Endothelial cell (in vitro differentiated cells): ENCODE measurements at regions not wholly inside any gene's neighbourhood (a gene's known extent, or its start where the extent isn't known, plus 50 kb on each side); places are given as distances from the start of the nearest gene placed in this dataset.

Source experiments
- DNase-seq: peaks from one replicate; pipeline ENCODE4 v3.0.0; 2021; ENCODE audit warnings: low spot score
- H3K27ac Mint-ChIP-seq: one replicate; pipeline ENCODE4 v1.8.0; 2021; ENCODE audit warnings: mixed read lengths, inconsistent platforms; ENCODE audit not compliant: unreplicated experiment
- H3K27me3 Mint-ChIP-seq: one replicate; pipeline ENCODE4 v1.8.0; 2021; ENCODE audit warnings: mild to moderate bottlenecking, moderate library complexity, mixed read lengths, inconsistent platforms; ENCODE audit not compliant: unreplicated experiment
- H3K36me3 Mint-ChIP-seq: one replicate; pipeline ENCODE4 v1.8.0; 2021; ENCODE audit warnings: mild to moderate bottlenecking, low read depth, mixed read lengths, inconsistent platforms; ENCODE audit not compliant: unreplicated experiment
- H3K4me1 Mint-ChIP-seq: one replicate; pipeline ENCODE4 v1.8.0; 2021; ENCODE audit warnings: mild to moderate bottlenecking, mixed read lengths, inconsistent platforms; ENCODE audit not compliant: unreplicated experiment
- H3K4me3 Mint-ChIP-seq: one replicate; pipeline ENCODE4 v1.8.0; 2021; ENCODE audit warnings: mild to moderate bottlenecking, mixed read lengths, inconsistent platforms; ENCODE audit not compliant: unreplicated experiment
- H3K9me3 Mint-ChIP-seq: one replicate; pipeline ENCODE4 v1.8.0; 2021; ENCODE audit warnings: mixed read lengths, inconsistent platforms; ENCODE audit not compliant: unreplicated experiment
- TF ChIP-seq, protein P1 (sequence below): fragments of 200-600 bp; sonication (generic); IDR thresholded peaks from one replicate; pipeline ENCODE4 v1.5.0; 2021; ENCODE audit warnings: antibody characterized with exemption; ENCODE audit not compliant: unreplicated experiment

- H3K27ac Mint-ChIP-seq, result peak overlapping the region; percentile 95
- TF ChIP-seq, protein P1, sequence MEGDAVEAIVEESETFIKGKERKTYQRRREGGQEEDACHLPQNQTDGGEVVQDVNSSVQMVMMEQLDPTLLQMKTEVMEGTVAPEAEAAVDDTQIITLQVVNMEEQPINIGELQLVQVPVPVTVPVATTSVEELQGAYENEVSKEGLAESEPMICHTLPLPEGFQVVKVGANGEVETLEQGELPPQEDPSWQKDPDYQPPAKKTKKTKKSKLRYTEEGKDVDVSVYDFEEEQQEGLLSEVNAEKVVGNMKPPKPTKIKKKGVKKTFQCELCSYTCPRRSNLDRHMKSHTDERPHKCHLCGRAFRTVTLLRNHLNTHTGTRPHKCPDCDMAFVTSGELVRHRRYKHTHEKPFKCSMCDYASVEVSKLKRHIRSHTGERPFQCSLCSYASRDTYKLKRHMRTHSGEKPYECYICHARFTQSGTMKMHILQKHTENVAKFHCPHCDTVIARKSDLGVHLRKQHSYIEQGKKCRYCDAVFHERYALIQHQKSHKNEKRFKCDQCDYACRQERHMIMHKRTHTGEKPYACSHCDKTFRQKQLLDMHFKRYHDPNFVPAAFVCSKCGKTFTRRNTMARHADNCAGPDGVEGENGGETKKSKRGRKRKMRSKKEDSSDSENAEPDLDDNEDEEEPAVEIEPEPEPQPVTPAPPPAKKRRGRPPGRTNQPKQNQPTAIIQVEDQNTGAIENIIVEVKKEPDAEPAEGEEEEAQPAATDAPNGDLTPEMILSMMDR, result no peak
- no peaks in the 10 kb centered on the region for H3K27me3 Mint-ChIP-seq
- no peak overlapping the region for H3K4me3 Mint-ChIP-seq
- H3K9me3 Mint-ChIP-seq, result no peaks in the 10 kb centered on the region
- H3K36me3 Mint-ChIP-seq, result no peaks in the 10 kb centered on the region
- H3K4me1 Mint-ChIP-seq, result peaks cover 11% of the 10 kb centered on the region
- peak; percentile 32 for DNase-seq
These were observed 1048.8 kb upstream of the ACO1 start for GRCh38 chr9:31335529-31336234.

DNA sequence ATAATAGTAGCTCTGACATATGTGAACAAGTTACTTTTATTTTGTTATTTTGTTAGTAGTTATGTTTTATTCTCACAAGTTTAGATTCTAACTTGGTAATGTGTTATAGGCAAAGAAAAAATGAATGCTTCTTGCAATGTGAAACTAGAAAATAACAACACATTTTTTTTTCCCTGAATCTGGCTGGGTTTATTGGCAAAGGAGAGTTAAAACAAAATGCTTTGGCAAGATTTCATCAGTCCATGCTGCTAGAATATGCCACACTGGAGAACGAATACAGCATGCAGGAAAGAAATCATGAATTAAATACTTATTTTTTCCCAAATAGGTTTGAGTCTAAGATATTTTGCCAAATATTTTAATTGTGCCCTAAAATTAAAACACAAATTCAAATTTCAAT, 1048.1 kb upstream of the ACO1 start:
- no peak overlapping the region for H3K4me3 Mint-ChIP-seq
- H3K4me1 Mint-ChIP-seq, result peaks cover 11% of the 10 kb centered on the region
- H3K27me3 Mint-ChIP-seq, result no peaks in the 10 kb centered on the region
- DNase-seq, result no peak
- H3K9me3 Mint-ChIP-seq, result no peaks in the 10 kb centered on the region
- TF ChIP-seq, protein P1, result no peak
- peak overlapping the region; percentile 95 for H3K27ac Mint-ChIP-seq
- H3K36me3 Mint-ChIP-seq, result no peaks in the 10 kb centered on the region

DNA sequence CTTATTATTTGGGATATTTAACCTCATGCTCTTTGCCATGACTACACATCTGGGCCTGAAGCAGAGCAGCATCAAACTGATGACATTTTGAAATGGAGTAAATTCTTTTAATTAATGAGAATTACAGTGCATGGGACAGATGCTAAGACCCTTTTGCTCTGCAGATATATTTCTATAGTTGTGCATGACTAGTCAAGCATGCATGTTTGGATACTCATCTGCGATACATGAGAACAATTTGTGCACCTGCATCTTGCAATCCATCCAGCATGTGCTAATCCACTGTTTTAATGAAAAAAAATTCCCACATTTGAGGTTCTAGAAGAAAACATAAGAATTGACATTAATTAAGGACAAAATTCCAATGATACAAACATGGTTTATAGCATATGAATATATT, 1047.6 kb upstream of the ACO1 start:
- no peak for DNase-seq

DNA sequence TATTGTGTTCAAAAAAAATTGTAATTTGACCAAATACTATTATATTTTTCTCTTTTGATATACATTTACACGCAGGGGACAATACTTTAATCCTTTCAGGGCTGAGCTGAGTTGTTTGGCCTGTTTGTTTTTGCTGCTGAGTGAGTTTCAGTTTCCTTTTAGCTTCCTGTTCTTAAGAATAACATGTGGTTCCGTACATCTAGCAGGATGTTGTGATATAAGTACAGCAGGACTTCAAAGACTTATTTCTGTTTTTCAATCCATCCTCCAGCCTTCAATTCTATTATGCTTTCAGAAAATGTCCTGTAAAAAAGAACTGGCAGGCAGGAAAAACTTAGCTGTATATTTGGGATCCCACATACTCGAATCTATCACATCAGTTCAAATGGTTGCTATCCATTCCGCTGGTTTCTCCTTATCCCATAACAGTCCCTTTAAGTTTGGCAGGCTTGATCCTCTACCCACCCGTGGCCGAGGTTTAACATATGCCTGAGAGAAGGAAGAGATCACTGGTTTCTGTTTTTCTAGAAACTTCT, 1037.3 kb upstream of the ACO1 start:
- Mint-ChIP-seq H3K36me3 (no peaks in the 10 kb centered on the region), H3K4me3 (no peak overlapping the region), H3K27me3 (no peaks in the 10 kb centered on the region), H3K27ac (peak overlapping the region; percentile 98), H3K4me1 (peaks cover 27% of the 10 kb centered on the region), H3K9me3 (no peaks in the 10 kb centered on the region)
- peak; percentile 10 for DNase-seq
- TF ChIP-seq, protein P1, result no peak

More for the DNA sequence above, 1047.6 kb upstream of the ACO1 start:
- Mint-ChIP-seq H3K9me3 (no peaks in the 10 kb centered on the region), H3K27me3 (no peaks in the 10 kb centered on the region), H3K4me1 (peaks cover 11% of the 10 kb centered on the region), H3K36me3 (no peaks in the 10 kb centered on the region), H3K4me3 (no peak overlapping the region), H3K27ac (no peak overlapping the region)
- TF ChIP-seq, protein P1, result no peak

- Mint-ChIP-seq H3K27me3 (peaks cover 4% of the 10 kb centered on the region), H3K27ac (no peak overlapping the region), H3K4me1 (peaks cover 14% of the 10 kb centered on the region), H3K36me3 (no peaks in the 10 kb centered on the region), H3K4me3 (no peak overlapping the region), H3K9me3 (no peaks in the 10 kb centered on the region)
- TF ChIP-seq, protein P1, result no peak
- DNase-seq, result no peak
These were observed 1029.1 kb upstream of the ACO1 start for GRCh38 chr9:31355159-31355882.
